T-helper 1 cell treated with Interleukin-12 subunit alpha and Interleukin-12 subunit beta and Interleukin-4 antibody, amounts not matched to agents 30 μg/mL and 1 μg/mL, for 36 hours (primary cell): ENCODE measurements at regions not wholly inside any gene's neighbourhood (a gene's known extent, or its start where the extent isn't known, plus 50 kb on each side); places are given as distances from the start of the nearest gene placed in this dataset.
"Not testable (repeated sequence)": the region's sequence is repeated elsewhere in the genome, so short reads cannot be mapped to it uniquely, and the experiment has no call there.

ENCODE experiments used
- H3K27ac Mint-ChIP-seq: one replicate; pipeline ENCODE4 v1.8.0; 2021; ENCODE audit warnings: mild to moderate bottlenecking, mixed read lengths
- H3K27me3 Mint-ChIP-seq: one replicate; pipeline ENCODE4 v1.8.0; 2021; ENCODE audit warnings: low read depth, mixed read lengths
- H3K36me3 Mint-ChIP-seq: one replicate; pipeline ENCODE4 v1.8.0; 2021; ENCODE audit warnings: low read depth, mixed read lengths
- H3K4me1 Mint-ChIP-seq: one replicate; pipeline ENCODE4 v1.8.0; 2021; ENCODE audit warnings: low read depth, mixed read lengths
- H3K4me3 Mint-ChIP-seq: one replicate; pipeline ENCODE4 v1.8.0; 2021; ENCODE audit warnings: mild to moderate bottlenecking, moderate library complexity, mixed read lengths
- H3K9me3 Mint-ChIP-seq: one replicate; pipeline ENCODE4 v1.8.0; 2021; ENCODE audit warnings: mixed read lengths

GRCh38 chr7:69095649-69096048 lies 502.6 kb upstream of the AUTS2 start:
- no peaks in the 10 kb centered on the region for H3K4me1 Mint-ChIP-seq
- H3K4me3 Mint-ChIP-seq: no peak overlapping the region
- no peaks in the 10 kb centered on the region for H3K36me3 Mint-ChIP-seq
- no peaks in the 10 kb centered on the region for H3K27me3 Mint-ChIP-seq
- H3K9me3 Mint-ChIP-seq: peaks cover 40% of the 10 kb centered on the region
- H3K27ac Mint-ChIP-seq: no peak overlapping the region

- H3K4me1 Mint-ChIP-seq: no peaks in the 10 kb centered on the region
- H3K9me3 Mint-ChIP-seq: peaks cover 15% of the 10 kb centered on the region
- no peak overlapping the region for H3K4me3 Mint-ChIP-seq
- no peak overlapping the region for H3K27ac Mint-ChIP-seq
- H3K27me3 Mint-ChIP-seq: no peaks in the 10 kb centered on the region
- no peaks in the 10 kb centered on the region for H3K36me3 Mint-ChIP-seq
Measured at GRCh38 chr7:69104023-69104422, 494.3 kb upstream of the AUTS2 start.

GRCh38 chr7:69105092-69105491 lies 493.2 kb upstream of the AUTS2 start:
- H3K36me3 Mint-ChIP-seq: no peaks in the 10 kb centered on the region
- no peak overlapping the region for H3K4me3 Mint-ChIP-seq
- no peaks in the 10 kb centered on the region for H3K4me1 Mint-ChIP-seq
- H3K27me3 Mint-ChIP-seq: no peaks in the 10 kb centered on the region
- H3K9me3 Mint-ChIP-seq: peaks cover 17% of the 10 kb centered on the region
- no peak overlapping the region for H3K27ac Mint-ChIP-seq

- H3K4me1 Mint-ChIP-seq: no peaks in the 10 kb centered on the region
- peaks cover 23% of the 10 kb centered on the region for H3K9me3 Mint-ChIP-seq
- no peaks in the 10 kb centered on the region for H3K27me3 Mint-ChIP-seq
- no peak overlapping the region for H3K27ac Mint-ChIP-seq
- no peaks in the 10 kb centered on the region for H3K36me3 Mint-ChIP-seq
- H3K4me3 Mint-ChIP-seq: no peak overlapping the region
Measured at GRCh38 chr7:69105981-69106380, 492.3 kb upstream of the AUTS2 start.

GRCh38 chr7:69106449-69106848 lies 491.8 kb upstream of the AUTS2 start:
- not testable (repeated sequence) for H3K27me3 Mint-ChIP-seq, H3K4me3 Mint-ChIP-seq, H3K27ac Mint-ChIP-seq, H3K36me3 Mint-ChIP-seq, H3K4me1 Mint-ChIP-seq
- H3K9me3 Mint-ChIP-seq: peaks cover 23% of the 10 kb centered on the region

GRCh38 chr7:69106946-69107345 lies 491.3 kb upstream of the AUTS2 start:
- H3K9me3 Mint-ChIP-seq: peaks cover 23% of the 10 kb centered on the region
- not testable (repeated sequence) for H3K4me3 Mint-ChIP-seq, H3K27ac Mint-ChIP-seq, H3K27me3 Mint-ChIP-seq, H3K36me3 Mint-ChIP-seq, H3K4me1 Mint-ChIP-seq

GRCh38 chr7:69108097-69108496 lies 490.2 kb upstream of the AUTS2 start:
- Mint-ChIP-seq H3K4me1 (no peaks in the 10 kb centered on the region), H3K4me3 (no peak overlapping the region), H3K9me3 (peaks cover 29% of the 10 kb centered on the region), H3K27me3 (no peaks in the 10 kb centered on the region), H3K36me3 (no peaks in the 10 kb centered on the region), H3K27ac (no peak overlapping the region)

- Mint-ChIP-seq H3K4me3 (no peak overlapping the region), H3K27ac (no peak overlapping the region)
Measured at GRCh38 chr7:69109246-69109645, 489.0 kb upstream of the AUTS2 start.

GRCh38 chr7:69109879-69110278 lies 488.4 kb upstream of the AUTS2 start:
- Mint-ChIP-seq H3K27me3 (no peaks in the 10 kb centered on the region), H3K9me3 (peaks cover 39% of the 10 kb centered on the region), H3K4me3 (no peak overlapping the region), H3K36me3 (no peaks in the 10 kb centered on the region), H3K4me1 (no peaks in the 10 kb centered on the region), H3K27ac (no peak overlapping the region)

More at GRCh38 chr7:69109246-69109645, 489.0 kb upstream of the AUTS2 start:
- H3K27me3 Mint-ChIP-seq: no peaks in the 10 kb centered on the region
- H3K36me3 Mint-ChIP-seq: no peaks in the 10 kb centered on the region
- no peaks in the 10 kb centered on the region for H3K4me1 Mint-ChIP-seq
- peaks cover 35% of the 10 kb centered on the region for H3K9me3 Mint-ChIP-seq

GRCh38 chr7:69110450-69111050 lies 487.7 kb upstream of the AUTS2 start:
- Mint-ChIP-seq H3K36me3 (no peaks in the 10 kb centered on the region), H3K27me3 (no peaks in the 10 kb centered on the region), H3K4me1 (no peaks in the 10 kb centered on the region), H3K27ac (no peak overlapping the region), H3K9me3 (peaks cover 39% of the 10 kb centered on the region), H3K4me3 (no peak overlapping the region)

- H3K4me3 Mint-ChIP-seq: no peak overlapping the region
- no peaks in the 10 kb centered on the region for H3K4me1 Mint-ChIP-seq
- no peak overlapping the region for H3K27ac Mint-ChIP-seq
- H3K36me3 Mint-ChIP-seq: no peaks in the 10 kb centered on the region
- peaks cover 37% of the 10 kb centered on the region for H3K9me3 Mint-ChIP-seq
- no peaks in the 10 kb centered on the region for H3K27me3 Mint-ChIP-seq
Measured at GRCh38 chr7:69114374-69114773, 483.9 kb upstream of the AUTS2 start.

GRCh38 chr7:69115788-69116187 lies 482.5 kb upstream of the AUTS2 start:
- H3K4me1 Mint-ChIP-seq: no peaks in the 10 kb centered on the region
- H3K27me3 Mint-ChIP-seq: no peaks in the 10 kb centered on the region
- H3K27ac Mint-ChIP-seq: no peak overlapping the region
- H3K36me3 Mint-ChIP-seq: no peaks in the 10 kb centered on the region
- H3K4me3 Mint-ChIP-seq: no peak overlapping the region
- H3K9me3 Mint-ChIP-seq: peaks cover 34% of the 10 kb centered on the region

- H3K36me3 Mint-ChIP-seq, H3K27me3 Mint-ChIP-seq: not testable (repeated sequence)
- H3K9me3 Mint-ChIP-seq: peaks cover 36% of the 10 kb centered on the region
Measured at GRCh38 chr7:69116196-69116595, 482.1 kb upstream of the AUTS2 start.

GRCh38 chr7:69122953-69123352 lies 475.3 kb upstream of the AUTS2 start:
- H3K27me3 Mint-ChIP-seq: no peaks in the 10 kb centered on the region
- no peaks in the 10 kb centered on the region for H3K36me3 Mint-ChIP-seq
- peaks cover 24% of the 10 kb centered on the region for H3K9me3 Mint-ChIP-seq
- no peaks in the 10 kb centered on the region for H3K4me1 Mint-ChIP-seq
- no peak overlapping the region for H3K27ac Mint-ChIP-seq
- H3K4me3 Mint-ChIP-seq: no peak overlapping the region

More at GRCh38 chr7:69116196-69116595, 482.1 kb upstream of the AUTS2 start:
- H3K4me1 Mint-ChIP-seq, H3K4me3 Mint-ChIP-seq, H3K27ac Mint-ChIP-seq: not testable (repeated sequence)

GRCh38 chr7:69126896-69127479 lies 471.3 kb upstream of the AUTS2 start:
- Mint-ChIP-seq H3K27ac (no peak overlapping the region), H3K9me3 (peaks cover 26% of the 10 kb centered on the region), H3K4me3 (no peak overlapping the region), H3K36me3 (no peaks in the 10 kb centered on the region), H3K4me1 (no peaks in the 10 kb centered on the region), H3K27me3 (no peaks in the 10 kb centered on the region)

- no peaks in the 10 kb centered on the region for H3K36me3 Mint-ChIP-seq
- no peak overlapping the region for H3K27ac Mint-ChIP-seq
- no peak overlapping the region for H3K4me3 Mint-ChIP-seq
- H3K9me3 Mint-ChIP-seq: peaks cover 36% of the 10 kb centered on the region
- no peaks in the 10 kb centered on the region for H3K27me3 Mint-ChIP-seq
- H3K4me1 Mint-ChIP-seq: no peaks in the 10 kb centered on the region
Measured at GRCh38 chr7:69129524-69129923, 468.8 kb upstream of the AUTS2 start.
